AG09309 (cell line): ENCODE measurements at regions not wholly inside any gene's neighbourhood (a gene's known extent, or its start where the extent isn't known, plus 50 kb on each side); places are given as distances from the start of the nearest gene placed in this dataset.
"Not testable (repeated sequence)": the region's sequence is repeated elsewhere in the genome, so short reads cannot be mapped to it uniquely, and the experiment has no call there.

Experiments
- DNase-seq: peaks from one replicate; pipeline ENCODE4 v3.0.0-alpha.2; 2010; ENCODE audit warnings: low read depth
- H3K4me3 ChIP-seq: 2 replicates; pipeline ENCODE4 v1.5.1; 2011; ENCODE audit warnings: mild to moderate bottlenecking, low read depth, low read length, moderate library complexity; ENCODE audit not compliant: control insufficient read depth
- TF ChIP-seq, protein P1 (sequence below): IDR thresholded peaks from 2 replicates; pipeline ENCODE4 v1.5.1; 2011; ENCODE audit warnings: mild to moderate bottlenecking, low read depth, low read length, inconsistent platforms; ENCODE audit not compliant: insufficient read depth, control insufficient read depth; ENCODE audit errors: missing control alignments

DNA sequence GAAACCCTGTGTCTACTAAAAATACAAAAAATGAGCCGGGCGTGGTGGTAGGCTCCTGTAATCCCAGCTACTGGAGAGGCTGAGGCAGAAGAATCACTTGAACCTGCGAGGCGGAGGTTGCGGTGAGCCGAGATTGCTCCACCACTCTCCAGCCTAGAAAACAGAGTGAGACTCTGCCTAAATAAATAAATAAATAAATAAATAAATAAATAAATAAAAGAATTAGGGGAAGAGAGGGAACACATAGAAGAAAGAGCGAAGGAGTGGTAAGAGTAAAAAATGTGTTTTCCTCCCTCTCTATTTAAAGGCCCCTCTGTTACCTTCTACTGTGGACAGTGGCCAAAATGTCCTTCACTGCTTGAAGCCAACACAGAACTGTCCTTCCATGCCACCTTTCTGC, 103.9 kb upstream of the SOX21 start:
- TF ChIP-seq, protein P1, sequence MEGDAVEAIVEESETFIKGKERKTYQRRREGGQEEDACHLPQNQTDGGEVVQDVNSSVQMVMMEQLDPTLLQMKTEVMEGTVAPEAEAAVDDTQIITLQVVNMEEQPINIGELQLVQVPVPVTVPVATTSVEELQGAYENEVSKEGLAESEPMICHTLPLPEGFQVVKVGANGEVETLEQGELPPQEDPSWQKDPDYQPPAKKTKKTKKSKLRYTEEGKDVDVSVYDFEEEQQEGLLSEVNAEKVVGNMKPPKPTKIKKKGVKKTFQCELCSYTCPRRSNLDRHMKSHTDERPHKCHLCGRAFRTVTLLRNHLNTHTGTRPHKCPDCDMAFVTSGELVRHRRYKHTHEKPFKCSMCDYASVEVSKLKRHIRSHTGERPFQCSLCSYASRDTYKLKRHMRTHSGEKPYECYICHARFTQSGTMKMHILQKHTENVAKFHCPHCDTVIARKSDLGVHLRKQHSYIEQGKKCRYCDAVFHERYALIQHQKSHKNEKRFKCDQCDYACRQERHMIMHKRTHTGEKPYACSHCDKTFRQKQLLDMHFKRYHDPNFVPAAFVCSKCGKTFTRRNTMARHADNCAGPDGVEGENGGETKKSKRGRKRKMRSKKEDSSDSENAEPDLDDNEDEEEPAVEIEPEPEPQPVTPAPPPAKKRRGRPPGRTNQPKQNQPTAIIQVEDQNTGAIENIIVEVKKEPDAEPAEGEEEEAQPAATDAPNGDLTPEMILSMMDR: no peak
- DNase-seq: no peak
- no peak overlapping the region for H3K4me3 ChIP-seq

DNA sequence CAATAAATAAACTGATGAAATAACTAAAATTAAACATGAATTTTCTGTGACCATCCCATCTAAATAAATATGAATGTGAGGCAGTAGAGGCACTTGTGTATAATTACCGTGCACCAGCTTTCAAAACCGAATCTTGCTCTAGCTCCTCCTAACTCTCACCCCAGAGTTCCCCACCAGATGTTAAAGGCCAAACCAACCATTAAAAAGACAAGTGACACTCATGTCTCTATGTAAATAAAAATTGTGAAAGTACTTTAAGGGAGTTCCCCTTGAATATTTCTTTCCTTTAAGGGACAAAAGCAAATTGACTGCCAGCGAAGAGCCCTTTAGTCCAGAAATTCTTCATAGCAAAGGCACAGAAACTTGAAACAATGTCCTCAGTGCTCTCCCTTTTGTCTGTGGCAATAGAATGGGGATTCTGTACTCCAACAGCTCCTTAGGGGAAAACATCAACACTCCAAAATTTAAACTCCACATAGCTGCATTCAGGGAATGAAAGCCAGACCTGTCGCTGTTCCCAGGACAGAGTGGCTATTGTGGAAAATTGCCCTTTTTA, 101.7 kb upstream of the SOX21 start:
- no peak for DNase-seq
- H3K4me3 ChIP-seq: no peak overlapping the region
- TF ChIP-seq, protein P1: no peak

DNA sequence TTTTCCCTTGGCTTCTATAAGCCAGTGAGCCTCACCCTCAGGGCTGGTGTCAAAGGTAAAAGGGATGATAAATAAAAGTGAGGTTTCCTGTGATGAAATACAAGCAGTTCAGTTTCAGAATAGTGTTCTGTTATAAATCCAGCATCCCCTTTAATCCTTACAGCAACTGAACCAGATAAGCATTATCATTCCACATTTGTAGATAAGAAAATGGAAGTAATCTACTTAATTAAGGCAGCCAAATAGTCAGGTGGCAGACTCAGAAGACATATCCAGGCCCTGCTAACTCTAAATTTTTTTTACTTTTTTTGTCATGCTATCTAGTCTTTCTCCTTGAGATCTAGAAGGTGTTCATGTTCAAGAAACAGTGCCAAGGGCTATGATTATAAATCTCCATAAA, 99.4 kb upstream of the SOX21 start:
- H3K4me3 ChIP-seq: no peak overlapping the region
- TF ChIP-seq, protein P1: no peak
- DNase-seq: no peak

DNA sequence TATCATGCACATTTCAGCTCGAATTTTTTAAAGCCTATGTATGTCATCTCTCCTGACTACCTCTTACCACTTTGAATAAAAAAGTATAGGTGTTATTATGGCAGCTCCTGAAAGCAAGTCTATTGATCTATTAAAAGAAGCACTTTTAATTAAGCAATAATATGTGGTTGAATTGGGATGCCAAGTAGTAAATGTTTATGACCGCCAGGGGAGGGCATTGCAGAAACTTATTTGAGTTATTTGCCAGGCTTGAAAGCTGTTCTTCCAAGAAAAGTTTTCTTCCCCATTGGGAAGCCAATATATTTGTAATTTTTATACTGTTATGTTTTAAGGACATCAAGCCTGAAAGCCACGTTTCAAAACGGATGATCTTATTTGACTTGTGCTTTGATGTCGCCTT, 88.1 kb upstream of the SOX21 start:
- no peak overlapping the region for H3K4me3 ChIP-seq
- TF ChIP-seq, protein P1: peak; percentile 47
- DNase-seq: peak; percentile 3

DNA sequence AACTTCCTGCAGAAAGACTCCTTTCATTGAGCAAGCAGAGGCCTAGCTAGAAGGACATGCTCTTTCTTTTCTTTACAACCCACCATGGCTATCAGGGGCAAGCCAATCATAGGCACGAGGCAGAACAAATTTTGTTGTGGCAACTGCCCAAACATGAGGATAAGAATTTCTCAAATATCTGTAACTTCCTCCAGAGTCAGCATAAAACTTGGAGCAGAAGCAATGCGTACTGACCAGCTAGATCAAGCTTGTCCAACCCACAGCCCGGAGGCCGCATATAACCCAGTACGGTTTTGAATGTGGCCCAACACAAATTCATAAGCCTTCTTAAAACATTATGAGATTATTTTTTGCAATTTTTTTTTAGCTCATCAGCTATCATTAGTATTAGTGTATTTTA, 87.0 kb upstream of the SOX21 start:
- H3K4me3 ChIP-seq: no peak overlapping the region

DNA sequence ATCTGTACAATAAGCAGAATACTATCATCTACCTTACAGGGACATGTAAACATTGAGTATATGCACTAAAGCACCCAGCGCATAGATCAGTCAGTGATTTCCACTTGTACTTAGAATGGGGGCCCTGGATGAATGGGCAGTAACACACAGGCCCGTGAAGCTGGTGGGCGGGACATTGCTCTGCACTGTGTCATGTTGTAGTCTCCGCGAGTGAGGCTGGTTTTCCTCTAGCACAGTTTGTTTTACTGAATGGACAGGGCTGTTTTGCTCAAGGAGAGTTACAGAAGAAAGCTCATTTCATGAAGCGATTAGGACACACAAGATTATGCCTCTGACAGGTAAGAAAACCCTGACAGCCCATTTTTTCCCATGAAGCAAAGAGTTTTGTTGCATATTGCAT, 86.4 kb upstream of the SOX21 start:
- DNase-seq: no peak
- TF ChIP-seq, protein P1: no peak
- no peak overlapping the region for H3K4me3 ChIP-seq

More for the DNA sequence above, 87.0 kb upstream of the SOX21 start:
- DNase-seq: no peak
- TF ChIP-seq, protein P1: no peak

DNA sequence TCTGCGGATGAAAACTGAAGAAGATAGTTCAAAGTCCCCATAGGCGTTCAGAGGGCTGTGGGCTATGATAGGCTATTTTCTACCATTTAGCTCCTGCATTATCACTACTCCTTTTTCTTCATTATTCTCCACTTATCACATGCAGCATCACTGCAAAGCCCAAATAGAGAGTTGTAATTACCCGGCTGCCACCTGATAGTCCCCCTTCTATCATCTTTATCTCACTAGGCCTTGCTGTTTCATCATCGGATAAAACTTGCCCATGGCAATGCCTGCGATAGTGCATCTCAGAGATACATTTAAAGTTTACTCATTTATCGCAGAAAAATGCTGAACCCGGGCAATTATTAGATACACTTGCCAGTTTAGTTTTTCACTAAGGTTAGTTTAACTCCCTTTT, 82.9 kb upstream of the SOX21 start:
- DNase-seq: no peak
- TF ChIP-seq, protein P1: no peak
- H3K4me3 ChIP-seq: no peak overlapping the region

DNA sequence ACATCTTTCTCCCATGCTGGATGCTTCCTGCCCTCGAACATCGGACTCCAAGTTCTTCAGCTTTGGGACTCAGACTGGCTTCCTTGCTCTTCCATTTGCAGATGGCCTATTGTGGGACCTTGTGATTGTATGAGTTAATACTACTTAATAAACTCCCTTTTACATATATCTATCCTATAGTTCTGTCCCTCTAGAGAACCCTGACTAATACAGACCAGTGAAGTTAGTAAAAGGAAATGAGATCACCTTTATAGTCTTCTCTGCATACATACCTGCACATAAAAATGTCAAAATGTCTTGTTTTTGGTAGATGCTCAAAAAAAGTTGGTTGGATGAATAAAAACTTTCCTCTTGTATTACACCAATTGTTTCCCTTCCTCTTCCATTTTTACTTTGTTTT, 73.9 kb upstream of the SOX21 start:
- H3K4me3 ChIP-seq, DNase-seq: not testable (repeated sequence)
